SK-N-SH (cell line): ENCODE measurements at regions not wholly inside any gene's neighbourhood (a gene's known extent, or its start where the extent isn't known, plus 50 kb on each side); places are given as distances from the start of the nearest gene placed in this dataset.

Experiments used
- CTCF ChIA-PET: fragments of 300-600, 350-600 bp; formaldehyde crosslinking; extraction: SDS; loops from one replicate; lab custom pipeline; 2021; lab: Yijun Ruan, JAX
- POLR2A ChIA-PET: fragments of 350-600 bp; sonication (Branson Sonifier 250); formaldehyde crosslinking; extraction: SDS; loops from one replicate; lab custom pipeline; 2020; ENCODE audit warnings: antibody characterized with exemption, inconsistent platforms; lab: Yijun Ruan, JAX
- DNase-seq: peaks from one replicate; pipeline ENCODE4 v3.0.0; 2012
- H2AFZ ChIP-seq: fragments of 200-600 bp; sonication (generic); 2 replicates; pipeline ENCODE4 v1.8.1; 2016; ENCODE audit warnings: antibody characterized with exemption, mild to moderate bottlenecking, low read depth
- H3F3A ChIP-seq: fragments of 200-600 bp; sonication (generic); replicated peaks from 2 replicates; pipeline ENCODE3; 2016; ENCODE audit warnings: antibody characterized with exemption, mild to moderate bottlenecking; ENCODE audit not compliant: insufficient read depth
- H3K27ac ChIP-seq, 2 experiments: fragments of 200-500 bp in 1 of 2; fragments of 200-600 bp in 1 of 2; sonication (Bioruptor generic) in 1 of 2; sonication (generic), shearing (Covaris generic) in 1 of 2; 2 replicates each; pipeline versions ENCODE4 v1.5.1 to v1.6.1; 2014 to 2016; ENCODE audit warnings: low read depth in 2 of 2, inconsistent platforms in 1 of 2, low read length in 1 of 2, mild to moderate bottlenecking in 1 of 2, mixed read lengths in 1 of 2
- H3K27me3 ChIP-seq: fragments of 200-600 bp; sonication (generic), shearing (Covaris generic); 2 replicates; pipeline ENCODE4 v1.6.1; 2016; ENCODE audit warnings: mixed run types; ENCODE audit not compliant: insufficient read depth
- H3K36me3 ChIP-seq, 2 experiments: fragments of 200-500 bp in 1 of 2; fragments of 200-600 bp in 1 of 2; sonication (Bioruptor generic) in 1 of 2; sonication (generic) in 1 of 2; replicated peaks in 1 of 2; 2 replicates each; pipeline versions ENCODE3 to v1.5.1; 2014 to 2016; ENCODE audit warnings: low read length in 1 of 2, mild to moderate bottlenecking in 1 of 2; ENCODE audit not compliant: insufficient read depth in 2 of 2, control insufficient read depth in 1 of 2
- H3K4me1 ChIP-seq, 2 experiments: fragments of 200-500 bp in 1 of 2; fragments of 200-600 bp in 1 of 2; sonication (Bioruptor generic) in 1 of 2; sonication (generic), shearing (Covaris generic) in 1 of 2; 2 replicates each; pipeline versions ENCODE4 v1.5.1 to v1.6.1; 2014 to 2016; ENCODE audit warnings: low read depth in 1 of 2, low read length in 1 of 2, mixed run types in 1 of 2; ENCODE audit not compliant: insufficient read depth in 2 of 2, control insufficient read depth in 1 of 2
- H3K4me2 ChIP-seq: fragments of 200-600 bp; sonication (generic), shearing (Covaris generic); 2 replicates; pipeline ENCODE4 v1.6.1; 2017; ENCODE audit warnings: mixed run types
- H3K4me3 ChIP-seq, 2 experiments: fragments of 200-500 bp in 1 of 2; fragments of 200-600 bp in 1 of 2; sonication (Bioruptor generic) in 1 of 2; sonication (generic), shearing (Covaris generic) in 1 of 2; 2 replicates each; pipeline versions ENCODE4 v1.5.1 to v1.8.1; 2014 to 2016; ENCODE audit warnings: low read depth in 2 of 2, inconsistent platforms in 1 of 2, low read length in 1 of 2, mild to moderate bottlenecking in 1 of 2, mixed read lengths in 1 of 2, moderate library complexity in 1 of 2
- H3K79me2 ChIP-seq: fragments of 200-600 bp; sonication (generic); 2 replicates; pipeline ENCODE4 v1.8.1; 2017; ENCODE audit warnings: mild to moderate bottlenecking; ENCODE audit not compliant: insufficient read depth
- H3K9ac ChIP-seq: fragments of 200-600 bp; sonication (generic); 2 replicates; pipeline ENCODE4 v1.6.1; 2017; ENCODE audit warnings: mixed run types
- H3K9me2 ChIP-seq: fragments of 200-600 bp; sonication (generic); 2 replicates; pipeline ENCODE4 v1.6.1; 2017; ENCODE audit warnings: mixed run types
- H3K9me3 ChIP-seq: fragments of 200-600 bp; sonication (generic); 2 replicates; pipeline ENCODE4 v1.6.1; 2017; ENCODE audit warnings: mixed run types, mild to moderate bottlenecking, moderate library complexity
- H4K20me1 ChIP-seq: fragments of 200-600 bp; sonication (generic); 2 replicates; pipeline ENCODE4 v1.6.1; 2017; ENCODE audit warnings: mild to moderate bottlenecking, mixed run types; ENCODE audit not compliant: insufficient read depth
- ELF1 ChIP-seq: IDR thresholded peaks from 2 replicates; pipeline ENCODE4 v1.4.0; 2012
- EP300 ChIP-seq, 2 experiments: IDR thresholded peaks; 2 replicates each; pipeline versions ENCODE4 v1.4.0 to v1.6.1; 2012; ENCODE audit warnings: borderline replicate concordance in 1 of 2, low read depth in 1 of 2, low read length in 1 of 2
- EZH2phosphoT487 ChIP-seq: fragments of 200-600 bp; sonication (generic); IDR thresholded peaks from 2 replicates; pipeline ENCODE4 v1.6.1; 2017; ENCODE audit warnings: low read depth, mixed run types, mild to moderate bottlenecking, antibody characterized with exemption, moderate library complexity, borderline replicate concordance
- FOSL2 ChIP-seq: IDR thresholded peaks from 2 replicates; pipeline ENCODE4 v1.4.0; 2012; ENCODE audit warnings: low read depth, mild to moderate bottlenecking, moderate library complexity, borderline replicate concordance
- FOXJ3 ChIP-seq: sonication (generic); formaldehyde crosslinking; IDR thresholded peaks from 2 replicates; pipeline ENCODE4 v1.5.1; 2020; ENCODE audit warnings: mild to moderate bottlenecking, missing genetic modification reagents
- FOXM1 ChIP-seq: IDR thresholded peaks from 2 replicates; pipeline ENCODE4 v1.4.0; 2012; ENCODE audit warnings: low read depth, mild to moderate bottlenecking
- GATA2 ChIP-seq: sonication (generic); formaldehyde crosslinking; IDR thresholded peaks from 2 replicates; pipeline ENCODE4 v1.5.0; 2020; ENCODE audit warnings: mild to moderate bottlenecking, missing genetic modification reagents
- MEF2A ChIP-seq: IDR thresholded peaks from 2 replicates; pipeline ENCODE4 v1.4.0; 2012; ENCODE audit warnings: low read depth, borderline replicate concordance
- NRF1 ChIP-seq: IDR thresholded peaks from 2 replicates; pipeline ENCODE4 v1.6.1; 2012; ENCODE audit warnings: low read depth, mild to moderate bottlenecking, low read length
- PBX3 ChIP-seq: IDR thresholded peaks from 2 replicates; pipeline ENCODE4; 2012
- RAD21 ChIP-seq: IDR thresholded peaks from 2 replicates; pipeline ENCODE4 v1.6.1; 2012; ENCODE audit warnings: mild to moderate bottlenecking, low read length
- REST ChIP-seq: IDR thresholded peaks from 2 replicates; pipeline ENCODE4 v1.6.1; 2012; ENCODE audit warnings: mild to moderate bottlenecking, low read depth, low read length, moderate library complexity
- RXRA ChIP-seq: IDR thresholded peaks from 2 replicates; pipeline ENCODE4 v1.4.0; 2012; ENCODE audit warnings: low read depth, mild to moderate bottlenecking, borderline replicate concordance
- SIN3A ChIP-seq: IDR thresholded peaks from 2 replicates; pipeline ENCODE4 v1.6.1; 2012; ENCODE audit warnings: low read depth, mild to moderate bottlenecking, low read length, moderate library complexity, borderline replicate concordance
- TAF1 ChIP-seq: IDR thresholded peaks from 2 replicates; pipeline ENCODE4 v1.6.1; 2012; ENCODE audit warnings: low read depth, mild to moderate bottlenecking, low read length, moderate library complexity, borderline replicate concordance
- TCF12 ChIP-seq: IDR thresholded peaks from 2 replicates; pipeline ENCODE4 v1.4.0; 2012
- USF2 ChIP-seq: fragments of 150-350 bp; IDR thresholded peaks from 2 replicates; pipeline ENCODE4 v1.6.1; 2017; ENCODE audit warnings: antibody characterized with exemption, low read length, low read depth, borderline replicate concordance
- WGBS: methylation state at CpG from one replicate; pipeline ENCODE4 v1.1.6; 2017; ENCODE audit warnings: low lambda C conversion rate; 5-methylcytosine and 5-hydroxymethylcytosine counted together
- TF ChIP-seq, protein P1 (sequence below): IDR thresholded peaks from 2 replicates; pipeline ENCODE4 v1.4.0; 2012; ENCODE audit warnings: low read depth, borderline replicate concordance
- TF ChIP-seq, protein P2 (sequence below): fragments of 150-350 bp; IDR thresholded peaks from 2 replicates; pipeline ENCODE4 v1.6.1; 2016; ENCODE audit warnings: mild to moderate bottlenecking, low read depth, low read length

DNA sequence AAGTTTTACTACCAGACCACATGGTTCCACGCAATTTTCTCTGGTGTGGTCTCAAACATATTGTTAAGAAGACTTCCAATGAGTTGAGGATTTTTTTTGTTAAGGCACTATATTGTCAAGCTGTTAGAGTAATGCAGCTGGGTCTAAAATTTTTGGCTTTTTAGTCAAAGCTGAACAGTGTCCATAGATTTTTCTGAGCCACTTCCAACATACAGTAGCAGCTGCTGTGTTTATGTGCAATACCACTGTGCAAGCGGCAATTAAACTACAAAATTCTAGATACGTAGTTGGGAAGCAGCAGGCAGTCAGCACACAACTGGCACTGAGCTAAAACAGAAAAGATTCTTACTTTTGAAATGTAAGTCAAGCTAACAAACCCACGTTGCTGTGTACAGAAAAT lies 1551.1 kb upstream of the AGA start (continued):
- TF ChIP-seq REST (no peak), USF2 (no peak), EZH2phosphoT487 (no peak), NRF1 (no peak), FOXM1 (no peak), ELF1 (no peak), MEF2A (no peak), GATA2 (CRISPR knock-in tag) (no peak), FOSL2 (no peak), TCF12 (no peak)
- TF ChIP-seq, protein P1, sequence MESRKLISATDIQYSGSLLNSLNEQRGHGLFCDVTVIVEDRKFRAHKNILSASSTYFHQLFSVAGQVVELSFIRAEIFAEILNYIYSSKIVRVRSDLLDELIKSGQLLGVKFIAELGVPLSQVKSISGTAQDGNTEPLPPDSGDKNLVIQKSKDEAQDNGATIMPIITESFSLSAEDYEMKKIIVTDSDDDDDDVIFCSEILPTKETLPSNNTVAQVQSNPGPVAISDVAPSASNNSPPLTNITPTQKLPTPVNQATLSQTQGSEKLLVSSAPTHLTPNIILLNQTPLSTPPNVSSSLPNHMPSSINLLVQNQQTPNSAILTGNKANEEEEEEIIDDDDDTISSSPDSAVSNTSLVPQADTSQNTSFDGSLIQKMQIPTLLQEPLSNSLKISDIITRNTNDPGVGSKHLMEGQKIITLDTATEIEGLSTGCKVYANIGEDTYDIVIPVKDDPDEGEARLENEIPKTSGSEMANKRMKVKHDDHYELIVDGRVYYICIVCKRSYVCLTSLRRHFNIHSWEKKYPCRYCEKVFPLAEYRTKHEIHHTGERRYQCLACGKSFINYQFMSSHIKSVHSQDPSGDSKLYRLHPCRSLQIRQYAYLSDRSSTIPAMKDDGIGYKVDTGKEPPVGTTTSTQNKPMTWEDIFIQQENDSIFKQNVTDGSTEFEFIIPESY: no peak

DNA sequence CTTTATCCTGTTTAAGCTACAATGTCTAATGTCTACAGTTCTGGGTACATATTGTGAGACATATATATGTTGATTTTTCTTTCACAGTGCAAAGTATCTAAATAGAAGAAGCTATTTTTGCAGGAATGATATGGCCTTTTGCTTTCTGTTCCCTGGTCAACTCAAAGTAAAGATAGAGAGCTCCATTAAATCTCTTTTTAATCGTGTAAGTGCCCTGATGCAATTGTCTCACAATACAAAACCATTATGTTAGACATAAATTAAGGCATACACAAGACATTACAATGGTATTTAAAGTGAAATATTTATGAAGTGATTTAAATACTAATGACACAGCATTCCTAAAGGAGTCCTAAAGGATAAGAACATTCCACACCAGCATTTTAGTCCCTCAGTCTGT lies 1559.7 kb upstream of the AGA start:
- TF ChIP-seq NRF1 (no peak), RXRA (no peak), EZH2phosphoT487 (no peak), PBX3 (no peak), ELF1 (no peak), RAD21 (no peak), TAF1 (no peak), SIN3A (no peak), FOXJ3 (no peak), EP300 (IDR thresholded peaks at IDR 0.05; ENCODE audit: borderline replicate concordance in 1 of 2, low read depth in 1 of 2, low read length in 1 of 2) (no peak)
- TF ChIP-seq, protein P2, sequence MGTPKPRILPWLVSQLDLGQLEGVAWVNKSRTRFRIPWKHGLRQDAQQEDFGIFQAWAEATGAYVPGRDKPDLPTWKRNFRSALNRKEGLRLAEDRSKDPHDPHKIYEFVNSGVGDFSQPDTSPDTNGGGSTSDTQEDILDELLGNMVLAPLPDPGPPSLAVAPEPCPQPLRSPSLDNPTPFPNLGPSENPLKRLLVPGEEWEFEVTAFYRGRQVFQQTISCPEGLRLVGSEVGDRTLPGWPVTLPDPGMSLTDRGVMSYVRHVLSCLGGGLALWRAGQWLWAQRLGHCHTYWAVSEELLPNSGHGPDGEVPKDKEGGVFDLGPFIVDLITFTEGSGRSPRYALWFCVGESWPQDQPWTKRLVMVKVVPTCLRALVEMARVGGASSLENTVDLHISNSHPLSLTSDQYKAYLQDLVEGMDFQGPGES: no peak
- DNase-seq: no peak
- CTCF ChIA-PET: no interaction called here

More for the DNA sequence above, 1559.7 kb upstream of the AGA start:
- POLR2A ChIA-PET: no interaction called here
- no peaks in the 10 kb centered on the region for H3K36me3 ChIP-seq
- 0% methylated on average over 1 of the region's 1 CpG for WGBS
- no peaks in the 10 kb centered on the region for H3K9me3 ChIP-seq
- no peak overlapping the region for H3K4me2 ChIP-seq
- no peak overlapping the region for H2AFZ ChIP-seq
- H3K9ac ChIP-seq: no peak overlapping the region
- H3K27me3 ChIP-seq: no peaks in the 10 kb centered on the region
- no peaks in the 10 kb centered on the region for H3K9me2 ChIP-seq
- H3K27ac ChIP-seq: no peak overlapping the region
- H3F3A ChIP-seq: no peaks in the 10 kb centered on the region
- H3K79me2 ChIP-seq: no peaks in the 10 kb centered on the region
- H4K20me1 ChIP-seq: no peaks in the 10 kb centered on the region
- H3K4me3 ChIP-seq: no peak overlapping the region
- no peaks in the 10 kb centered on the region for H3K4me1 ChIP-seq
